OCI-LY7 (cell line): ENCODE measurements at regions not wholly inside any gene's neighbourhood (a gene's known extent, or its start where the extent isn't known, plus 50 kb on each side); places are given as distances from the start of the nearest gene placed in this dataset.

ENCODE experiments used
- BruUV-seq: library from RNA; stranded (reverse); fragments of 400-500 nt; replicated peaks from 2 replicates; lab custom pipeline; 2021; lab: Mats Ljungman, UMichigan
- CTCF ChIA-PET: fragments of 300-600 bp; sonication (Branson Sonifier 250); formaldehyde crosslinking; loops from one replicate; lab custom pipeline; 2022; ENCODE audit warnings: antibody characterized with exemption; ENCODE audit not compliant: unreplicated experiment; lab: Charles Lee
- POLR2A ChIA-PET: fragments of 300-600 bp; sonication (Branson Sonifier 250); formaldehyde crosslinking; loops from one replicate; lab custom pipeline; 2022; ENCODE audit warnings: antibody characterized with exemption; lab: Charles Lee
- DNase-seq: peaks from one replicate; pipeline ENCODE4 v3.0.0-alpha.2; 2015; ENCODE audit warnings: low spot score
- H2AFZ ChIP-seq: fragments of 200-600 bp; sonication (generic), shearing (Covaris generic); 2 replicates; pipeline ENCODE4 v1.6.1; 2014; ENCODE audit warnings: mild to moderate bottlenecking, antibody characterized with exemption, low read length, moderate library complexity
- H3K27ac ChIP-seq: fragments of 200-600 bp; sonication (generic); 2 replicates; pipeline ENCODE4 v1.5.1; 2014; ENCODE audit warnings: mixed run types, low read depth, mild to moderate bottlenecking, moderate library complexity, low read length, inconsistent platforms; ENCODE audit not compliant: poor library complexity, severe bottlenecking
- H3K36me3 ChIP-seq: fragments of 200-600 bp; sonication (generic); 2 replicates; pipeline ENCODE4 v1.6.1; 2014; ENCODE audit warnings: mild to moderate bottlenecking, antibody characterized with exemption, low read length, moderate library complexity, mixed read lengths; ENCODE audit not compliant: insufficient read depth
- H3K4me1 ChIP-seq: fragments of 200-600 bp; sonication (generic); 2 replicates; pipeline ENCODE4 v1.5.1; 2014; ENCODE audit warnings: mild to moderate bottlenecking, low read length; ENCODE audit not compliant: insufficient read depth, poor library complexity, severe bottlenecking
- H3K4me2 ChIP-seq: fragments of 200-600 bp; sonication (generic); 2 replicates; pipeline ENCODE4 v1.6.1; 2014; ENCODE audit warnings: mild to moderate bottlenecking, low read length
- H3K4me3 ChIP-seq: fragments of 200-600 bp; sonication (generic); 2 replicates; pipeline ENCODE4 v1.5.1; 2014; ENCODE audit warnings: mild to moderate bottlenecking, low read depth, low read length; ENCODE audit not compliant: poor library complexity, severe bottlenecking
- H3K79me2 ChIP-seq: fragments of 200-600 bp; sonication (generic); 2 replicates; pipeline ENCODE4 v1.6.1; 2016; ENCODE audit warnings: low read depth, mild to moderate bottlenecking, low read length, moderate library complexity, mixed read lengths; ENCODE audit not compliant: insufficient read depth
- H3K9me2 ChIP-seq: fragments of 200-600 bp; sonication (generic); 2 replicates; pipeline ENCODE4 v1.6.1; 2016; ENCODE audit warnings: mild to moderate bottlenecking, low read length, mixed read lengths; ENCODE audit not compliant: insufficient read depth
- H3K9me3 ChIP-seq: fragments of 200-600 bp; sonication (generic); 2 replicates; pipeline ENCODE4 v1.6.1; 2014; ENCODE audit warnings: mild to moderate bottlenecking, mixed run types, low read length, mixed read lengths
- H4K20me1 ChIP-seq: fragments of 200-600 bp; sonication (generic); 2 replicates; pipeline ENCODE4 v1.6.1; 2014; ENCODE audit warnings: mild to moderate bottlenecking, antibody characterized with exemption, low read length, moderate library complexity, mixed read lengths; ENCODE audit not compliant: insufficient read depth
- EZH2phosphoT487 ChIP-seq: fragments of 200-600 bp; sonication (generic); IDR thresholded peaks from 2 replicates; pipeline ENCODE4 v1.6.1; 2018; ENCODE audit warnings: low read depth, borderline replicate concordance, mild to moderate bottlenecking, mixed run types, antibody characterized with exemption, low read length, moderate library complexity, mixed read lengths
- intact Hi-C: fragments of 100-400 bp; cut with micrococcal nuclease; formaldehyde crosslinking; loops from one replicate; pipeline ENCODE4 v1.10.0; 2022; ENCODE audit not compliant: unreplicated experiment
- TF ChIP-seq, protein P1 (sequence below): fragments of 200-600 bp; sonication (generic); conservative IDR thresholded peaks from 2 replicates; pipeline ENCODE4 v1.5.1; 2014; ENCODE audit warnings: mild to moderate bottlenecking, antibody characterized with exemption, low read length, moderate library complexity, mixed read lengths

DNA sequence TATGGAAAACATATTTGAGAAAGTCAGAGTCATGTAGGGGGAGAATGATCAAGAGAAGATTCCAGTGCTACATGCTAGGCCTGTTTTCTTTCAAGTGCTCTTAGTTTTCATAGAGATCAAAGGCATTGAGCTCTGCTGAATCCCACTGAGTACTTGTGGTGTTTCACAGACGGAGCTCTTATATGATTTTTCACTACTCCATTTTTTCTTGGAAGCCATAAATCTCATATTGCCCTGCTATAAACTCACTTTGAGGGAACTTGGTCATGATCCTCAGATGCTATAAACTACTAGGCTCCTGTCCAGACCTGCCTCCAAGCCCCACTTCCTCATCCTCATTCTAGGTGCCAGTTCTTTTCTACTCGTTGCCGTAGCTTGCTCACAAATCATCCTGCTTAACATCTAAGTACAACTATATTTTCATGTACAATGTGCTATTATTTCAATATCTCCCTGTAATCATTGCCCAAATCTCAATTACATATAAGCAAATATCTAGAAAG lies 180.8 kb upstream of the CCDC179 start:
- POLR2A ChIA-PET = no interaction called here
- H3K36me3 ChIP-seq = no peaks in the 10 kb centered on the region
- H3K27ac ChIP-seq = no peak overlapping the region
- no peaks in the 10 kb centered on the region for H3K4me1 ChIP-seq
- H3K9me2 ChIP-seq = no peaks in the 10 kb centered on the region
- no peaks in the 10 kb centered on the region for H3K79me2 ChIP-seq
- TF ChIP-seq, protein P1, sequence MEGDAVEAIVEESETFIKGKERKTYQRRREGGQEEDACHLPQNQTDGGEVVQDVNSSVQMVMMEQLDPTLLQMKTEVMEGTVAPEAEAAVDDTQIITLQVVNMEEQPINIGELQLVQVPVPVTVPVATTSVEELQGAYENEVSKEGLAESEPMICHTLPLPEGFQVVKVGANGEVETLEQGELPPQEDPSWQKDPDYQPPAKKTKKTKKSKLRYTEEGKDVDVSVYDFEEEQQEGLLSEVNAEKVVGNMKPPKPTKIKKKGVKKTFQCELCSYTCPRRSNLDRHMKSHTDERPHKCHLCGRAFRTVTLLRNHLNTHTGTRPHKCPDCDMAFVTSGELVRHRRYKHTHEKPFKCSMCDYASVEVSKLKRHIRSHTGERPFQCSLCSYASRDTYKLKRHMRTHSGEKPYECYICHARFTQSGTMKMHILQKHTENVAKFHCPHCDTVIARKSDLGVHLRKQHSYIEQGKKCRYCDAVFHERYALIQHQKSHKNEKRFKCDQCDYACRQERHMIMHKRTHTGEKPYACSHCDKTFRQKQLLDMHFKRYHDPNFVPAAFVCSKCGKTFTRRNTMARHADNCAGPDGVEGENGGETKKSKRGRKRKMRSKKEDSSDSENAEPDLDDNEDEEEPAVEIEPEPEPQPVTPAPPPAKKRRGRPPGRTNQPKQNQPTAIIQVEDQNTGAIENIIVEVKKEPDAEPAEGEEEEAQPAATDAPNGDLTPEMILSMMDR = no peak
- TF ChIP-seq EZH2phosphoT487 = no peak
- DNase-seq = no peak
- H4K20me1 ChIP-seq = no peaks in the 10 kb centered on the region
- intact Hi-C loops = no loop called here
- no TSS peak for BruUV-seq
- CTCF ChIA-PET = no interaction called here
- no peak overlapping the region for H3K4me2 ChIP-seq
- no peak overlapping the region for H2AFZ ChIP-seq
- no peaks in the 10 kb centered on the region for H3K9me3 ChIP-seq
- H3K4me3 ChIP-seq = no peak overlapping the region

GRCh38 chr11:23058656-23059055 lies 198.4 kb upstream of the CCDC179 start:
- BruUV-seq = no TSS peak
- CTCF ChIA-PET = no interaction called here
- POLR2A ChIA-PET = no interaction called here
- Histone ChIP-seq H3K36me3 (no peaks in the 10 kb centered on the region), H3K9me2 (no peaks in the 10 kb centered on the region), H3K27ac (no peak overlapping the region), H3K9me3 (no peaks in the 10 kb centered on the region), H3K4me3 (no peak overlapping the region), H3K4me2 (no peak overlapping the region), H3K79me2 (no peaks in the 10 kb centered on the region), H4K20me1 (no peaks in the 10 kb centered on the region), H2AFZ (no peak overlapping the region), H3K4me1 (no peaks in the 10 kb centered on the region)
- TF ChIP-seq, protein P1 = no peak
- no peak for TF ChIP-seq EZH2phosphoT487
- intact Hi-C loops = no loop called here
- DNase-seq = no peak

DNA sequence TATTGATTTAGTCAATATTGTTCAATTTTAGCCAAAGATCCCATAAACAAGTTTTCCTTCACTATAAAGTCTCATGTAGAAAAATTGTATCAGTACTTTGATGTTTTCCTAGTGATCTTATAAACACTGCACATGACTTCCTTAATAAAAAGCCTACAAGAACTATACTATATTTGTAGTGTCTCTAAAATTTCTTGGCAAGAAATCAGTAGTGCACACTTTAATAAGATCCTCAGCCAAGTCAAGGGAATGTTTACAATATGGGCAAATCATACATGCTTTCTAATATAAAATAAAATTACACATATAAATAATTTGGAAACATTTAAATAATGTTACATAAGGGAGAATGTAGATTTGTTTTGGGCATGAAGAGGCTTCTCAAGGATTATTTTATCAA lies 203.0 kb upstream of the CCDC179 start:
- Histone ChIP-seq H3K9me3 (no peaks in the 10 kb centered on the region), H3K4me2 (no peak overlapping the region), H3K9me2 (no peaks in the 10 kb centered on the region), H2AFZ (no peak overlapping the region), H3K27ac (no peak overlapping the region), H3K36me3 (no peaks in the 10 kb centered on the region), H3K79me2 (no peaks in the 10 kb centered on the region), H4K20me1 (no peaks in the 10 kb centered on the region), H3K4me3 (no peak overlapping the region), H3K4me1 (no peaks in the 10 kb centered on the region)
- no peak for DNase-seq
- ChIA-PET POLR2A (no interaction called here), CTCF (no interaction called here)
- no TSS peak for BruUV-seq
- no peak for TF ChIP-seq EZH2phosphoT487
- TF ChIP-seq, protein P1 = no peak
- intact Hi-C loops = no loop called here
